Dermis microvascular lymphatic vessel endothelial cell (primary cell): ENCODE measurements at regions not wholly inside any gene's neighbourhood (a gene's known extent, or its start where the extent isn't known, plus 50 kb on each side); places are given as distances from the start of the nearest gene placed in this dataset.
"Not testable (repeated sequence)": the region's sequence is repeated elsewhere in the genome, so short reads cannot be mapped to it uniquely, and the experiment has no call there.

ENCODE experiments used
- DNase-seq, 2 donors: peaks; one replicate each; pipeline versions ENCODE4 v3.0.0 to v3.0.0-alpha.2; 2010; ENCODE audit warnings: low read depth in 2 of 2

GRCh38 chr14:77985211-77985615 is 185.0 kb upstream of the NRXN3 start:
- no peak for DNase-seq

GRCh38 chr14:77986773-77987172 is 183.4 kb upstream of the NRXN3 start:
- no peak for DNase-seq

GRCh38 chr14:77988096-77988870 is 181.9 kb upstream of the NRXN3 start:
- DNase-seq = no peak

GRCh38 chr14:77988970-77989369 is 181.2 kb upstream of the NRXN3 start:
- DNase-seq = no peak

- DNase-seq = no peak
Measured at GRCh38 chr14:77989441-77989991, 180.7 kb upstream of the NRXN3 start.

GRCh38 chr14:77990337-77990736 is 179.8 kb upstream of the NRXN3 start:
- no peak for DNase-seq

DNA sequence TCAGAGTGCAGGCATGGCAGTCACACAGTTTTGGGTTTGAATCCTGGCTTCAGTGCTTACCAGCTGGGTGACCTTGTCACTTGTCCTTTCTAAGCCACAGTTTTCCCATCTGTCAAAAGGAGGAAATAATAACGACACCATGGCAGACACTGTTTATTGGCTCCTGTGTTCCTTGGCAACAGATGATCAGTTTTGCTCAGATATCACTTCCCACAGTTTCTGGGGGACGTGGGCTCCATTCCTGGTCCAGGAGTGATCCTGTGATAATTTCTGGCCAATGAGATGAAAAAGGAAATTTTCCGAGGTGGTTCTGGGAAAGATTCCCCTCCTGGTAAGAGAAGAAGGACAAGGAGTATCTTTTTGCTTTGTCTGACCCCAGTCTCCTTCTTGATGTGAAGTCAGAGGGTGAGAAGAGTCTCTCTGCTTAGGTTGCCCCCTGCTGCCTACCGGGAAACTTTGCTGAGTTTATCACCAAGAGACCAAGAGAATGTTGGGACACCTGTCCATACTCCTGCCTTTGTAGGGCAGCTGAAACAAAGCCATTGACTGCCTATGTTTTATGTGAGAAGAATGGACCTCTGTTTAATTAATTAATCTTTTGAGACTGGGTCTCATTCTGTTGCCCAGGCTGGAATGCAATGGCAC is 178.9 kb upstream of the NRXN3 start:
- no peak for DNase-seq

DNA sequence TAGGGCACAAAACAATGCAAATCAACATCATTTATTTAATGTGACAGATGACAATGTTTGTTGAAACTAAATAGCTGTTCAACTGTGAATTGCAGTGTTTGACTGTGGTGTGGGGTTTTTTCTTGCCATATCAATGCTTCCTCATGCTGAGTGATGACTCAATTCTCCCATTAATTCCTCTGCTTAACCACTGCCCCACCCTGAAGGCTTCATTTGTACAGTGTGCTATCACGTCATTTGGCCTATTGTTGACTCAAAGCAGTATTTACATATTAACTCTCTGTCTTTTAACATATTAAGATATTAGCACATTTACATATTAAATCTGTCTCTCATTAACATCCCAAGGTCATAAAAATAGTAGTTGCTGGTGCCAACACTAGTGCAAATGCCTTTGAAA is 164.8 kb upstream of the NRXN3 start:
- DNase-seq = no peak

- DNase-seq = no peak
Measured at GRCh38 chr14:78007160-78007559, 163.0 kb upstream of the NRXN3 start.

DNA sequence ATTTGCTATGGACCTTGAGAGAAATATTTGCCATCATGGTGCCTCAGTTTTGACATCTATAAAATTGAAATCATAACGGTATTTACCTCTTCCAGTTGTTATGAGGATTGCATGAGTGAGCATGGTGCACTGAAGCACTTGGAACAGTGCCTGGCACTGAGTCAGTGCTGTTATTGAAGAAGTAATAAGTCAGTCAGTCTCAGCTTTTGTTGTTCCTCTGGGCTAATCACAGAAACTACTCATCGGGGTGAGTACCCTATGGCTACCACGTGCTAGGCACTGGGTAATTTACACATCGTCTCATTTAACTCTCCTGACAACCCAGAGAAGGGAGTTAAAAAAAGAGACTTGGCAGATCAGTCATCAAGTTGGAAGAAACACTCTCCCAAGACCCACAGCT is 159.5 kb upstream of the NRXN3 start:
- DNase-seq = no peak

DNA sequence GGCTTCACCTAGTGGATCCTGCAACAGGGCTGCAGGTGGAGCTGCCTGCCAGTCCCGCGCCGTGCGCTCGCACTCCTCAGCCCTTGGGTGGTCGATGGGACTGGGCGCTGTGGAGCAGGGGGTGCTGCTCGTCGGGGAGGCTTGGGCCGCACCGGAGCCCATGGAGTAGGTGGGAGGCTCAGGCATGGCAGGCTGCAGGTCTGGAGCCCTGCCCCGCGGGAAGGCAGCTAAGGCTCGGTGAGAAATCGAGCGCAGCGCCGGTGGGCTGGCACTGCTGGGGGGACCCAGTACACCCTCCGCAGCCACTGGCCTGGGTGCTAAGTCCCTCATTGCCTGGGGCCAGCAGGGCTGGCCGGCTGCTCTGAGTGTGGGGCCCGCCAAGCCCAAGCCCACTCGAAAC is 156.3 kb upstream of the NRXN3 start:
- not testable (repeated sequence) for DNase-seq

- no peak for DNase-seq
Measured at GRCh38 chr14:78016532-78016931, 153.6 kb upstream of the NRXN3 start.

DNA sequence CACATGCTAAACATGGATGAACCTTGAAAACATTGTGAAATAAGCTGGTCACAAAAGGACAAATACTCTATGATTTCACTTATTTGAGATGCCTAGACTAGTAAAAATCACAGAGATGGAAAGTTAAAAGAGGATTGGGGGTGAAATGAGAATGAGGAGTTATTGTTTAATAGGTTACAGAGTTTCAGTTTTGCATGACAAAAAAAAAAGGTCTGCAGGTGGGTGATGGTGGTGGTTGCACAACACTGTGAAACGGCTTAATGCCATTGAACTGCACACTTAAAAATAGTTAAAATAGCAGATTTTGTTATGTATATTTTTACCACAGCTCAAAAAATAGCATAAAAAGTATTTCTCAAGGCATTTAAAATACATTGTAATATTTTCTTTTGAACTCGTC is 151.9 kb upstream of the NRXN3 start:
- DNase-seq = no peak

DNA sequence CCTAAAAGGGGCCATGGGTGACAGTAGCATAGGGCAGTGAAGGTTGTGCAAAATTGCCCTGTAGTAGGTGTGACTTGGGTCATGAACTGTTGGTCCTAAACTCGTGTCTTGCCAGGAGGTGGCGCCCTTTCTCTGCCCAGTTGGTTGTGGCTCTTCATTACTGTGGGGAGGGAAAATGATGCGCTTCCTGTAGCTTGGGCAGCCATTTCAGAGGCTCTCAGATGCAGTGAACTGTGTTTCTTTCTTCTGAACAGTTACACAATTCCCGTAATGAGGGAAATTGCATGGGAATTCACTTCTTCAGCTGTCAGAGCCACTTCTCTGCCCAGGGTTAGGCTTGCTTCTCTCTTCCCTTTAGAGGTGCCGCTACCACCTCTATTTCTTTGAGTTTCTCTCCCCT is 148.1 kb upstream of the NRXN3 start:
- DNase-seq = peak; percentile 2 to 44

DNA sequence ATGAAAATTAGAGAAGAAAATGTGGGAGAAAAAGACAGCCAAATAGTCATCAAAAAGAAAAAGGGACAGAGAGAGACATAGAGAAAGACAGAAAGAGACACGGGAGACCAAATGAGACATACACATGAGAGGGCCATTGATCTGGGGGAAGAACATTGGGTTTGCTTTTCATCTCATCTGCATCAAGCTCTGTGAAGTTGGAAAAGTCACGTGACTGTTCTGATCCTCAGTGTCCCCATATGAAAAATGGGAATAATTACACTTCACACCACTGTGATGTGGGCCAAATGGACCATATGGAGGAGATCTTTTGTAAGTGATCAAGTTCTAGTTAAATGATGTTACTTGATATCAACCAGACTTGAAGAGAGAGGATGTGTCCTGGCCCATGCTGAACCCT is 147.1 kb upstream of the NRXN3 start:
- DNase-seq = no peak

- no peak for DNase-seq
Measured at GRCh38 chr14:78028471-78028870, 141.7 kb upstream of the NRXN3 start.

- no peak for DNase-seq
Measured at GRCh38 chr14:78029601-78030372, 140.4 kb upstream of the NRXN3 start.

DNA sequence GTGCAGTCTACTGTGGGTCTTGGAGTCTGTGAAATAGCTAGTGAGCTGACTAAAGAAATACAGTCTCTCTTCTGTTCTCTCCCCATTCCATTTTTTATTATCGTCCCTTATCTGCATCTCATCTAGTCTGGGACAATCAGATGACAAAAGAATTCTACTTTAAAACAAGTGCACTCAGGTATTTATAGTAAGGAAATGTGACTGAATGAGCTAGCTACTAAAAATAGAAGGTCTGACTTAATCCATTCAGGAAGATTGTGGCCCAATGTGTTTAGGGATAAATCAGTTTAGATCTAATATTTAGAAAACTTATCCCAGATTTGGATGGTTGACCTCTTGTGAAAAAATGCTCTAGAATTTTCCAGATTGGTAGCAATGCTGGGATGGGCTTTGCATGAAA is 126.8 kb upstream of the NRXN3 start:
- no peak for DNase-seq

DNA sequence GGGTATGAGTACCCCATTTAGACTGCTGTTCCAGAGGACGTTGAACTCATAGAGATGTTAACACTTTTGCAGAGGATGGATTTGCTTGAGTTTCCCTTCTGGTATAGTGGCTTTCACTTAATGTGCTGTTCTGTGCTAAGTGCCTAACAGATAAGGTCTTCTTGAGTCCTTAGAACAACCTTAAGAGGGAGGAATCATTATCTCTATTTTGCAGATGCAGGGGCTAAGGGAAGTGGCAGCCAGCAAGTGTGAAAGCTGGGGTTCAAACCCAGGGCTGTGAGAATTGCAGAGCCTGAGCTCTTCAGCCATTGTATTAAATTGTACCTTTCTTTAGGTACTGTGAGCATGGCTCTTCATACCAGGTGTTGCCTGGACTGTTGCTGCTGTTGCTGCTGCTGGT is 122.1 kb upstream of the NRXN3 start:
- no peak for DNase-seq

- DNase-seq = not testable (repeated sequence)
Measured at GRCh38 chr14:78056890-78057289, 113.3 kb upstream of the NRXN3 start.

GRCh38 chr14:78070344-78070743 is 99.8 kb upstream of the NRXN3 start:
- DNase-seq = no peak

GRCh38 chr14:78071016-78071549 is 99.1 kb upstream of the NRXN3 start:
- no peak for DNase-seq
